Stomach (tissue), 8 donors: ENCODE measurements at regions not wholly inside any gene's neighbourhood (a gene's known extent, or its start where the extent isn't known, plus 50 kb on each side); places are given as distances from the start of the nearest gene placed in this dataset.

Experiments
- DNase-seq, 2 donors: peaks; one replicate each; pipeline versions ENCODE4 v3.0.0 to v3.0.0-alpha.2; 2013 to 2019
- H3K27ac ChIP-seq, 5 donors: fragments of 200-600 bp in 4 of 5; sonication (generic) in 4 of 5; one replicate each; pipeline ENCODE4 v1.5.1; 2013 to 2019; ENCODE audit warnings: mild to moderate bottlenecking in 1 of 5, moderate library complexity in 1 of 5
- H3K27me3 ChIP-seq, 3 donors: fragments of 200-600 bp; sonication (generic); one replicate each; pipeline ENCODE4 v1.5.1; 2017 to 2019; ENCODE audit warnings: mixed run types in 1 of 3
- H3K36me3 ChIP-seq, 4 donors: fragments of 200-600 bp; sonication (generic); 1 replicate in 3 of 4; 2 replicates in 1 of 4; pipeline ENCODE4 v1.5.1; 2016 to 2019
- H3K4me1 ChIP-seq, 4 donors: fragments of 200-600 bp; sonication (generic); one replicate each; pipeline ENCODE4 v1.5.1; 2016 to 2019
- H3K4me3 ChIP-seq, 4 donors: fragments of 200-600 bp; sonication (generic) in 3 of 4; one replicate each; pipeline ENCODE4 v1.5.1; 2016 to 2019; ENCODE audit warnings: mild to moderate bottlenecking in 1 of 4
- H3K9me3 ChIP-seq, 4 donors: fragments of 200-600 bp; sonication (generic); one replicate each; pipeline ENCODE4 v1.5.1; 2016 to 2019
- CTCF ChIP-seq, 7 experiments: fragments of 450-650 bp in 4 of 7; fragments of 200-600 bp in 3 of 7; sonication (generic) in 3 of 7; IDR thresholded peaks; one replicate each; pipeline ENCODE4 v1.5.1; 2016 to 2019; ENCODE audit warnings: antibody characterized with exemption in 7 of 7, control low read depth in 2 of 7, mild to moderate bottlenecking in 1 of 7
- EP300 ChIP-seq: sonication (generic); formaldehyde crosslinking; IDR thresholded peaks from one replicate; pipeline ENCODE4 v1.6.1; 2017; ENCODE audit warnings: antibody characterized with exemption
- POLR2A ChIP-seq, 4 donors: fragments of 450-650 bp; IDR thresholded peaks; one replicate each; pipeline ENCODE4 v1.6.1; 2016; ENCODE audit warnings: antibody characterized with exemption in 4 of 4, control low read depth in 2 of 4, mild to moderate bottlenecking in 1 of 4, moderate library complexity in 1 of 4
- POLR2AphosphoS5 ChIP-seq, 3 donors: sonication (generic); formaldehyde crosslinking; IDR thresholded peaks; one replicate each; pipeline ENCODE4 v1.6.1; 2016; ENCODE audit warnings: antibody characterized with exemption in 3 of 3
- WGBS, 5 donors: extraction: QIAGEN DNeasy Blood & Tissue Kit in 3 of 5; methylation state at CpG; one replicate each; pipeline versions ENCODE4 v1.1.5 to v1.1.7; 2013 to 2018; 5-methylcytosine and 5-hydroxymethylcytosine counted together
- intact Hi-C: fragments of 100-400 bp; cut with DNase I; formaldehyde crosslinking; loops from one replicate; pipeline ENCODE4 v1.15.1; 2023; ENCODE audit warnings: low total_unique reads
- donor health status: healthy with polysubstance abuse.
- donor health status: Bipolar disorder and iron deficiency.
- donor health status: healthy.

- intact Hi-C loops = no loop called here
- no peak for TF ChIP-seq EP300
- TF ChIP-seq CTCF (IDR thresholded peaks at IDR 0.05) = no peak
- no peak for TF ChIP-seq POLR2AphosphoS5 (IDR thresholded peaks at IDR 0.05)
- no peak for TF ChIP-seq POLR2A (IDR thresholded peaks at IDR 0.05)
- no peaks in the 10 kb centered on the region for H3K36me3 ChIP-seq
- no peaks in the 10 kb centered on the region for H3K9me3 ChIP-seq
- H3K27me3 ChIP-seq = no peaks in the 10 kb centered on the region
- no peak for DNase-seq
- H3K27ac ChIP-seq = no peak overlapping the region
- WGBS, 5 donors = 82 to 92% (median 86%) methylated on average over 5 of the region's 5 CpGs
- no peaks in the 10 kb centered on the region for H3K4me1 ChIP-seq
- H3K4me3 ChIP-seq = no peak overlapping the region
These were observed 83.9 kb downstream of the ZIC1 start for GRCh38 chr3:147493065-147493464.

- Histone ChIP-seq H3K9me3 (no peaks in the 10 kb centered on the region), H3K4me3 (no peak overlapping the region), H3K27ac (no peak overlapping the region), H3K4me1 (no peaks in the 10 kb centered on the region), H3K36me3 (no peaks in the 10 kb centered on the region), H3K27me3 (no peaks in the 10 kb centered on the region)
- WGBS, 5 donors = 79 to 83% (median 80%) methylated on average over 2 of the region's 2 CpGs
- TF ChIP-seq CTCF (IDR thresholded peaks at IDR 0.05) (no peak), POLR2AphosphoS5 (IDR thresholded peaks at IDR 0.05) (no peak), EP300 (no peak), POLR2A (IDR thresholded peaks at IDR 0.05) (no peak)
- intact Hi-C loops = no loop called here
- DNase-seq = no peak
These were observed 84.5 kb downstream of the ZIC1 start for GRCh38 chr3:147493666-147494065.

- no peak overlapping the region for H3K27ac ChIP-seq
- H3K4me1 ChIP-seq = no peaks in the 10 kb centered on the region
- peak in 1 of 2 donors; percentile 1 for DNase-seq
- WGBS, 5 donors = 79 to 84% (median 80%) methylated on average over 5 of the region's 5 CpGs
- H3K4me3 ChIP-seq = no peak overlapping the region
- H3K27me3 ChIP-seq = no peaks in the 10 kb centered on the region
- intact Hi-C loops = no loop called here
- H3K36me3 ChIP-seq = no peaks in the 10 kb centered on the region
- H3K9me3 ChIP-seq = no peaks in the 10 kb centered on the region
- TF ChIP-seq POLR2A (IDR thresholded peaks at IDR 0.05) = no peak
- no peak for TF ChIP-seq EP300
These were observed 88.1 kb downstream of the ZIC1 start for GRCh38 chr3:147497286-147497685.

GRCh38 chr3:147507638-147508286, 98.6 kb downstream of the ZIC1 start:
- no peak for TF ChIP-seq EP300
- no peak for DNase-seq
- Histone ChIP-seq H3K9me3 (no peaks in the 10 kb centered on the region), H3K27ac (no peak overlapping the region), H3K27me3 (no peaks in the 10 kb centered on the region), H3K4me3 (no peak overlapping the region), H3K36me3 (no peaks in the 10 kb centered on the region), H3K4me1 (no peaks in the 10 kb centered on the region)
- intact Hi-C loops = no loop called here
- 80 to 94% (median 82%) methylated on average over 3 of the region's 3 CpGs for WGBS, 5 donors

GRCh38 chr3:147509448-147509847, 100.3 kb downstream of the ZIC1 start:
- H3K36me3 ChIP-seq = no peaks in the 10 kb centered on the region
- H3K27ac ChIP-seq = no peak overlapping the region
- no peaks in the 10 kb centered on the region for H3K9me3 ChIP-seq
- intact Hi-C loops = no loop called here
- no peaks in the 10 kb centered on the region for H3K4me1 ChIP-seq
- WGBS, 5 donors = 67 to 85% (median 70%) methylated on average over 3 of the region's 3 CpGs
- peak in 1 of 2 donors; percentile 4 for DNase-seq
- no peak overlapping the region for H3K4me3 ChIP-seq
- H3K27me3 ChIP-seq = no peaks in the 10 kb centered on the region
- no peak for TF ChIP-seq POLR2AphosphoS5 (IDR thresholded peaks at IDR 0.05)
- TF ChIP-seq POLR2A (IDR thresholded peaks at IDR 0.05) = no peak
- TF ChIP-seq CTCF (IDR thresholded peaks at IDR 0.05) = no peak
- no peak for TF ChIP-seq EP300
